ENCODE measurements at regions not wholly inside any gene's neighbourhood (a gene's known extent, or its start where the extent isn't known, plus 50 kb on each side); places are given as distances from the start of the nearest gene placed in this dataset.

- H3K4me3 ChIP-seq (replicated peaks in 1 of 3): no peak overlapping the region
- DNase-seq: no peak
- H3K27ac ChIP-seq: no peak overlapping the region
- no peaks in the 10 kb centered on the region for H3K4me1 ChIP-seq
- H3K27me3 ChIP-seq: no peaks in the 10 kb centered on the region
- no peaks in the 10 kb centered on the region for H3K9me3 ChIP-seq
- TF ChIP-seq POLR2A (IDR thresholded peaks at IDR 0.05): no peak
- TF ChIP-seq CTCF (IDR thresholded peaks at IDR 0.05): no peak
- intact Hi-C loops (cut with DNase I): no loop called here
- no peaks in the 10 kb centered on the region for H3K36me3 ChIP-seq
These were observed 212.2 kb upstream of the GOLIM4 start for GRCh38 chr3:168307893-168308292.

GRCh38 chr3:168295027-168295426, 199.3 kb upstream of the GOLIM4 start:
- no peak overlapping the region for H3K4me3 ChIP-seq (replicated peaks in 1 of 3)
- no peak overlapping the region for H3K27ac ChIP-seq
- no peak for DNase-seq
- 70% methylated on average over 1 of the region's 1 CpG for WGBS, 2 donors
- H3K4me1 ChIP-seq: no peaks in the 10 kb centered on the region
- H3K9me3 ChIP-seq: no peaks in the 10 kb centered on the region
- H3K36me3 ChIP-seq: no peaks in the 10 kb centered on the region
- intact Hi-C loops (cut with DNase I): no loop called here
- H3K27me3 ChIP-seq: no peaks in the 10 kb centered on the region
- TF ChIP-seq POLR2A (IDR thresholded peaks at IDR 0.05) (no peak), CTCF (IDR thresholded peaks at IDR 0.05) (no peak)

- intact Hi-C loops (cut with DNase I): no loop called here
- Histone ChIP-seq H3K36me3 (no peaks in the 10 kb centered on the region), H3K9me3 (no peaks in the 10 kb centered on the region), H3K27ac (no peak overlapping the region), H3K27me3 (no peaks in the 10 kb centered on the region), H3K4me3 (replicated peaks in 1 of 3) (no peak overlapping the region), H3K4me1 (no peaks in the 10 kb centered on the region)
- no peak for TF ChIP-seq POLR2A (IDR thresholded peaks at IDR 0.05)
- no peak for TF ChIP-seq CTCF (IDR thresholded peaks at IDR 0.05)
- DNase-seq: no peak
These were observed 196.6 kb upstream of the GOLIM4 start for GRCh38 chr3:168292296-168292695.

GRCh38 chr3:168289471-168290008, 193.8 kb upstream of the GOLIM4 start:
- no peaks in the 10 kb centered on the region for H3K9me3 ChIP-seq
- 81 to 85% methylated on average over 4 of the region's 4 CpGs for WGBS, 2 donors
- H3K36me3 ChIP-seq: no peaks in the 10 kb centered on the region
- no peak overlapping the region for H3K27ac ChIP-seq
- intact Hi-C loops (cut with DNase I): no loop called here
- DNase-seq: no peak
- no peaks in the 10 kb centered on the region for H3K4me1 ChIP-seq
- TF ChIP-seq POLR2A (IDR thresholded peaks at IDR 0.05): no peak
- TF ChIP-seq CTCF (IDR thresholded peaks at IDR 0.05): no peak
- no peak overlapping the region for H3K4me3 ChIP-seq (replicated peaks in 1 of 3)
- no peaks in the 10 kb centered on the region for H3K27me3 ChIP-seq

- no peaks in the 10 kb centered on the region for H3K27me3 ChIP-seq
- no peaks in the 10 kb centered on the region for H3K4me1 ChIP-seq
- no peaks in the 10 kb centered on the region for H3K9me3 ChIP-seq
- no peak overlapping the region for H3K27ac ChIP-seq
- 78 to 80% methylated on average over 5 of the region's 5 CpGs for WGBS, 2 donors
- DNase-seq: no peak
- H3K4me3 ChIP-seq (replicated peaks in 1 of 3): no peak overlapping the region
- intact Hi-C loops (cut with DNase I): no loop called here
- TF ChIP-seq CTCF (IDR thresholded peaks at IDR 0.05): no peak
- no peak for TF ChIP-seq POLR2A (IDR thresholded peaks at IDR 0.05)
- no peaks in the 10 kb centered on the region for H3K36me3 ChIP-seq
These were observed 193.0 kb upstream of the GOLIM4 start for GRCh38 chr3:168288511-168289401.

Data from thyroid gland (tissue), 4 donors.